ENCODE measurements at regions not wholly inside any gene's neighbourhood (a gene's known extent, or its start where the extent isn't known, plus 50 kb on each side); places are given as distances from the start of the nearest gene placed in this dataset.

GRCh38 chr9:80146466-80146865 is 574.7 kb downstream of the TLE4 start:
- TF ChIP-seq CTCF (IDR thresholded peaks at IDR 0.05; ENCODE audit: poor library complexity) (peak; percentile 34), EZH2phosphoT487 (IDR thresholded peaks at IDR 0.05; ENCODE audit: low read depth, severe bottlenecking, unreplicated experiment) (no peak), EZH2 (IDR thresholded peaks at IDR 0.05; ENCODE audit: borderline replicate concordance) (no peak)

All from hepatocyte (in vitro differentiated cells).